ENCODE measurements at regions not wholly inside any gene's neighbourhood (a gene's known extent, or its start where the extent isn't known, plus 50 kb on each side); places are given as distances from the start of the nearest gene placed in this dataset.
"Not testable (repeated sequence)": the region's sequence is repeated elsewhere in the genome, so short reads cannot be mapped to it uniquely, and the experiment has no call there.

GRCh38 chr9:88837731-88838130, 153.5 kb upstream of the S1PR3 start:
- Histone ChIP-seq H3F3A (ENCODE audit: insufficient read depth, low read length) (no peaks in the 10 kb centered on the region), H2AFZ (ENCODE audit: low read length) (no peak overlapping the region), H4K20me1 (ENCODE audit: insufficient read depth, low read length) (no peaks in the 10 kb centered on the region), H3K27ac (ENCODE audit: low read length) (no peak overlapping the region), H3K4me2 (ENCODE audit: low read depth, low read length) (no peak overlapping the region), H3K9me3 (replicated peaks; ENCODE audit: insufficient read depth, low read length) (no peaks in the 10 kb centered on the region), H3K9me2 (replicated peaks; ENCODE audit: insufficient read depth, low read length) (no peaks in the 10 kb centered on the region), H3K4me3 (ENCODE audit: low read length) (no peak overlapping the region), H3K36me3 (replicated peaks; ENCODE audit: insufficient read depth, low read length) (no peaks in the 10 kb centered on the region), H3K27me3 (replicated peaks; ENCODE audit: insufficient read depth, low read length) (peaks cover 8% of the 10 kb centered on the region; the same call in 1 of the 2 replicates), H3K79me2 (ENCODE audit: low read length) (no peaks in the 10 kb centered on the region), H3K9ac (ENCODE audit: low read length) (no peak overlapping the region), H3K4me1 (ENCODE audit: low read length) (peaks cover 7% of the 10 kb centered on the region)
- no peak for TF ChIP-seq EZH2 (optimal IDR thresholded peaks at IDR 0.05; ENCODE audit: low read depth, low read length)
- TF ChIP-seq, protein P1, sequence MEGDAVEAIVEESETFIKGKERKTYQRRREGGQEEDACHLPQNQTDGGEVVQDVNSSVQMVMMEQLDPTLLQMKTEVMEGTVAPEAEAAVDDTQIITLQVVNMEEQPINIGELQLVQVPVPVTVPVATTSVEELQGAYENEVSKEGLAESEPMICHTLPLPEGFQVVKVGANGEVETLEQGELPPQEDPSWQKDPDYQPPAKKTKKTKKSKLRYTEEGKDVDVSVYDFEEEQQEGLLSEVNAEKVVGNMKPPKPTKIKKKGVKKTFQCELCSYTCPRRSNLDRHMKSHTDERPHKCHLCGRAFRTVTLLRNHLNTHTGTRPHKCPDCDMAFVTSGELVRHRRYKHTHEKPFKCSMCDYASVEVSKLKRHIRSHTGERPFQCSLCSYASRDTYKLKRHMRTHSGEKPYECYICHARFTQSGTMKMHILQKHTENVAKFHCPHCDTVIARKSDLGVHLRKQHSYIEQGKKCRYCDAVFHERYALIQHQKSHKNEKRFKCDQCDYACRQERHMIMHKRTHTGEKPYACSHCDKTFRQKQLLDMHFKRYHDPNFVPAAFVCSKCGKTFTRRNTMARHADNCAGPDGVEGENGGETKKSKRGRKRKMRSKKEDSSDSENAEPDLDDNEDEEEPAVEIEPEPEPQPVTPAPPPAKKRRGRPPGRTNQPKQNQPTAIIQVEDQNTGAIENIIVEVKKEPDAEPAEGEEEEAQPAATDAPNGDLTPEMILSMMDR (IDR thresholded peaks at IDR 0.05; ENCODE audit: low read length), result no peak
- TF ChIP-seq EZH2phosphoT487 (IDR thresholded peaks at IDR 0.05; ENCODE audit: low read length), result no peak
- no peak for DNase-seq

GRCh38 chr9:88849878-88850277, 141.4 kb upstream of the S1PR3 start:
- H3F3A ChIP-seq (ENCODE audit: insufficient read depth, low read length); H3K36me3 ChIP-seq (replicated peaks; ENCODE audit: insufficient read depth, low read length); H2AFZ ChIP-seq (ENCODE audit: low read length); H3K9me3 ChIP-seq (replicated peaks; ENCODE audit: insufficient read depth, low read length); H3K27me3 ChIP-seq (replicated peaks; ENCODE audit: insufficient read depth, low read length); H3K9me2 ChIP-seq (replicated peaks; ENCODE audit: insufficient read depth, low read length); H3K4me1 ChIP-seq (ENCODE audit: low read length); DNase-seq; H3K79me2 ChIP-seq (ENCODE audit: low read length); H3K27ac ChIP-seq (ENCODE audit: low read length); H4K20me1 ChIP-seq (ENCODE audit: insufficient read depth, low read length); H3K4me2 ChIP-seq (ENCODE audit: low read depth, low read length); H3K4me3 ChIP-seq (ENCODE audit: low read length); H3K9ac ChIP-seq (ENCODE audit: low read length): not testable (repeated sequence)

DNA sequence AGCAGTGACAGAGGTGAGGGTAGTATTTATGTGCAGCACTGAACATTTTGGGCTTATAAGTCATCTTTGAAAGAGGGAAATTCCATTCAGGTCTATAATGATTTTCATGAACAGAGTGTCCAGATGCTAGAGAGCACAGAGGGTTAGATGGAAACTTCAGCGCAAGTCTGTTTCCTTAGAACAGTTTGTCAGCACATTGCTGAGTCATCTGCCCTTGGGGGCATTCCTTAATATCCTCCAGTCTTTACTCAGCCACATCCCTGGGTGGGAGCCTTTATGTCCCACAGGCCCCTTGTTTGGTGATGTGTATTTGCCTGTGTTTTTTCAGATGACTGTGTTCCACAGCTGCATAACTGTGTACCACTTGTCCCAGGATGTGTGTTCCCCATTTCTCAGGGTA, 138.5 kb upstream of the S1PR3 start:
- Histone ChIP-seq H3K27ac (ENCODE audit: low read length) (no peak overlapping the region), H3K79me2 (ENCODE audit: low read length) (no peaks in the 10 kb centered on the region), H3K9me2 (replicated peaks; ENCODE audit: insufficient read depth, low read length) (no peaks in the 10 kb centered on the region), H2AFZ (ENCODE audit: low read length) (no peak overlapping the region), H3K27me3 (replicated peaks; ENCODE audit: insufficient read depth, low read length) (no peaks in the 10 kb centered on the region), H3K4me3 (ENCODE audit: low read length) (no peak overlapping the region), H3K4me1 (ENCODE audit: low read length) (no peaks in the 10 kb centered on the region), H3K36me3 (replicated peaks; ENCODE audit: insufficient read depth, low read length) (no peaks in the 10 kb centered on the region), H3K4me2 (ENCODE audit: low read depth, low read length) (no peak overlapping the region), H4K20me1 (ENCODE audit: insufficient read depth, low read length) (no peaks in the 10 kb centered on the region), H3K9me3 (replicated peaks; ENCODE audit: insufficient read depth, low read length) (no peaks in the 10 kb centered on the region), H3K9ac (ENCODE audit: low read length) (no peak overlapping the region), H3F3A (ENCODE audit: insufficient read depth, low read length) (no peaks in the 10 kb centered on the region)
- DNase-seq, result no peak
- TF ChIP-seq, protein P1 (IDR thresholded peaks at IDR 0.05; ENCODE audit: low read length), result no peak
- TF ChIP-seq EZH2phosphoT487 (IDR thresholded peaks at IDR 0.05; ENCODE audit: low read length) (no peak), EZH2 (optimal IDR thresholded peaks at IDR 0.05; ENCODE audit: low read depth, low read length) (no peak)

DNA sequence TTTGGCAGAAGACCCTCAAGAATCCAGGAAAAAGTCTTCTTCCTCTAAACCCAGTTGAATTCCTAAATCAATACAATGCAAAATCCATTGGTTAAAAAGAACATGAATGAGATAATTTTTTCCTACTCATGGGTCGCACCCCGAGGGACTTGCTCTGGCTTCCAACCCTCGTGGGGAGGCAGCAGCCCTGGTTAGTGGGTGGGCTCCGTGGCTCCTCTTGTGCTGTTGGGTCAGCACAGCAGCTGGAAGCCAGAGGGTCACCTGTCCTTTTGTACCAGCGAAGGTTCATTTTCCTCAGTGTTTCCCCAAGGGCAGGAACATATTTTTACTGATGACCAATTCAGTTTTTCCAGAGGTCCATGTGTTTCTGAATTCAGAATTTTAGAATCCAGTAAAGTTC, 120.6 kb upstream of the S1PR3 start:
- H3K4me1 ChIP-seq (ENCODE audit: low read length), result no peaks in the 10 kb centered on the region
- no peaks in the 10 kb centered on the region for H3K9me2 ChIP-seq (replicated peaks; ENCODE audit: insufficient read depth, low read length)
- H3K27ac ChIP-seq (ENCODE audit: low read length), result no peak overlapping the region
- H4K20me1 ChIP-seq (ENCODE audit: insufficient read depth, low read length), result no peaks in the 10 kb centered on the region
- DNase-seq, result no peak
- no peaks in the 10 kb centered on the region for H3F3A ChIP-seq (ENCODE audit: insufficient read depth, low read length)
- TF ChIP-seq EZH2phosphoT487 (IDR thresholded peaks at IDR 0.05; ENCODE audit: low read length) (no peak), EZH2 (optimal IDR thresholded peaks at IDR 0.05; ENCODE audit: low read depth, low read length) (no peak)
- TF ChIP-seq, protein P1 (IDR thresholded peaks at IDR 0.05; ENCODE audit: low read length), result no peak
- no peaks in the 10 kb centered on the region for H3K36me3 ChIP-seq (replicated peaks; ENCODE audit: insufficient read depth, low read length)
- no peaks in the 10 kb centered on the region for H3K9me3 ChIP-seq (replicated peaks; ENCODE audit: insufficient read depth, low read length)
- no peak overlapping the region for H2AFZ ChIP-seq (ENCODE audit: low read length)
- H3K27me3 ChIP-seq (replicated peaks; ENCODE audit: insufficient read depth, low read length), result no peaks in the 10 kb centered on the region
- H3K4me3 ChIP-seq (ENCODE audit: low read length), result no peak overlapping the region
- no peak overlapping the region for H3K9ac ChIP-seq (ENCODE audit: low read length)
- H3K4me2 ChIP-seq (ENCODE audit: low read depth, low read length), result no peak overlapping the region
- no peaks in the 10 kb centered on the region for H3K79me2 ChIP-seq (ENCODE audit: low read length)
